GM23338 (cell line): ENCODE measurements at regions not wholly inside any gene's neighbourhood (a gene's known extent, or its start where the extent isn't known, plus 50 kb on each side); places are given as distances from the start of the nearest gene placed in this dataset.

Experiments used
- ATAC-seq: fragments of 200-7000 bp; cut with Tn5 transposase; 3 replicates; pipeline ENCODE4 v1.9.1; 2020
- DNase-seq: peaks from one replicate; pipeline ENCODE4 v3.0.0-alpha.2; 2015; ENCODE audit warnings: low spot score
- H2AFZ ChIP-seq: fragments of 200-600 bp; sonication (generic); 2 replicates; pipeline ENCODE4 v1.8.0; 2016; ENCODE audit warnings: antibody characterized with exemption, mild to moderate bottlenecking, moderate library complexity
- H3F3A ChIP-seq: fragments of 200-600 bp; sonication (generic); replicated peaks from 2 replicates; pipeline ENCODE4 v1.8.0; 2017; ENCODE audit warnings: antibody characterized with exemption, mixed run types, low read depth
- H3K27ac ChIP-seq: fragments of 200-600 bp; sonication (generic); 2 replicates; pipeline ENCODE4 v1.6.1; 2016; ENCODE audit warnings: low read depth
- H3K27me3 ChIP-seq: fragments of 200-600 bp; sonication (generic); 2 replicates; pipeline ENCODE4 v1.8.0; 2016; ENCODE audit warnings: mild to moderate bottlenecking, mixed run types, moderate library complexity; ENCODE audit not compliant: insufficient read depth
- H3K36me3 ChIP-seq: fragments of 200-600 bp; sonication (generic); 2 replicates; pipeline ENCODE4 v1.8.0; 2016; ENCODE audit warnings: mild to moderate bottlenecking; ENCODE audit not compliant: insufficient read depth
- H3K4me1 ChIP-seq: fragments of 200-600 bp; sonication (generic); 2 replicates; pipeline ENCODE4 v1.8.0; 2016; ENCODE audit warnings: mild to moderate bottlenecking, moderate library complexity; ENCODE audit not compliant: insufficient read depth
- H3K4me2 ChIP-seq: fragments of 200-600 bp; sonication (generic); 2 replicates; pipeline ENCODE4 v1.7.1; 2017; ENCODE audit warnings: mixed run types
- H3K4me3 ChIP-seq: fragments of 200-600 bp; sonication (generic); 2 replicates; pipeline ENCODE4 v1.6.1; 2016; ENCODE audit warnings: mixed run types
- H3K79me2 ChIP-seq: fragments of 200-600 bp; sonication (generic); replicated peaks from 2 replicates; pipeline ENCODE4 v1.8.0; 2017; ENCODE audit warnings: mild to moderate bottlenecking; ENCODE audit not compliant: insufficient read depth
- H3K9me2 ChIP-seq: fragments of 200-600 bp; sonication (generic); 2 replicates; pipeline ENCODE4 v1.8.0; 2017; ENCODE audit not compliant: insufficient read depth
- H4K20me1 ChIP-seq: fragments of 200-600 bp; sonication (generic); replicated peaks from 2 replicates; pipeline ENCODE4 v1.8.0; 2017; ENCODE audit warnings: mild to moderate bottlenecking; ENCODE audit not compliant: insufficient read depth
- H3K27ac Mint-ChIP-seq: 2 replicates; pipeline ENCODE4 v1.8.0; 2020; ENCODE audit warnings: inconsistent platforms, mild to moderate bottlenecking, moderate library complexity, mixed read lengths
- H3K27me3 Mint-ChIP-seq: 3 replicates; pipeline ENCODE4 v1.8.0; 2022; ENCODE audit warnings: low read depth, mild to moderate bottlenecking, moderate library complexity, mixed read lengths, inconsistent platforms; ENCODE audit not compliant: insufficient read depth, poor library complexity
- H3K36me3 Mint-ChIP-seq: 3 replicates; pipeline ENCODE4 v1.8.0; 2021; ENCODE audit warnings: low read depth, mild to moderate bottlenecking, inconsistent platforms, moderate library complexity, mixed read lengths
- H3K4me1 Mint-ChIP-seq: 3 replicates; pipeline ENCODE4 v1.8.0; 2020; ENCODE audit warnings: mild to moderate bottlenecking, inconsistent platforms, mixed read lengths
- H3K4me3 Mint-ChIP-seq: 3 replicates; pipeline ENCODE4 v1.8.0; 2021; ENCODE audit warnings: moderate library complexity, mild to moderate bottlenecking, inconsistent platforms, mixed read lengths
- H3K9me3 Mint-ChIP-seq: 3 replicates; pipeline ENCODE4 v1.8.0; 2020; ENCODE audit warnings: moderate library complexity, mild to moderate bottlenecking, inconsistent platforms, mixed read lengths
- CREB1 ChIP-seq: fragments of 250-450 bp; sonication (Bioruptor Pico); IDR thresholded peaks from 2 replicates; pipeline ENCODE4 v1.5.0; 2020; ENCODE audit warnings: low read depth, mild to moderate bottlenecking, moderate library complexity
- CTCF ChIP-seq, 2 experiments: fragments of 200-600 bp in 1 of 2; sonication (generic) in 1 of 2; conservative IDR thresholded peaks; 2 replicates each; pipeline versions ENCODE4 v1.5.1 to v1.6.1; 2016 to 2017; ENCODE audit warnings: antibody characterized with exemption in 2 of 2, low read depth in 2 of 2, mild to moderate bottlenecking in 2 of 2, moderate library complexity in 1 of 2
- ETS1 ChIP-seq: IDR thresholded peaks from 2 replicates; pipeline ENCODE4 v1.6.1; 2016; ENCODE audit warnings: antibody characterized with exemption
- EZH2 ChIP-seq: fragments of 200-600 bp; sonication (generic); IDR thresholded peaks from one replicate; pipeline ENCODE4 v1.8.0; 2017; ENCODE audit warnings: antibody characterized with exemption, mild to moderate bottlenecking, low read depth; ENCODE audit not compliant: unreplicated experiment
- EZH2phosphoT487 ChIP-seq: fragments of 200-600 bp; sonication (generic); IDR thresholded peaks from one replicate; pipeline ENCODE4 v1.8.1; 2018; ENCODE audit warnings: antibody characterized with exemption; ENCODE audit not compliant: unreplicated experiment
- JUNB ChIP-seq: IDR thresholded peaks from one replicate; pipeline ENCODE4 v1.6.1; 2016; ENCODE audit warnings: antibody characterized with exemption; ENCODE audit not compliant: unreplicated experiment
- NANOG ChIP-seq: IDR thresholded peaks from 2 replicates; pipeline ENCODE4 v1.6.1; 2016; ENCODE audit warnings: antibody characterized with exemption, borderline replicate concordance
- POLR2AphosphoS5 ChIP-seq: IDR thresholded peaks from 2 replicates; pipeline ENCODE4 v1.6.1; 2016; ENCODE audit warnings: antibody characterized with exemption, low read depth
- STAT1 ChIP-seq: IDR thresholded peaks from one replicate; pipeline ENCODE4 v1.6.1; 2016; ENCODE audit warnings: antibody characterized with exemption; ENCODE audit not compliant: unreplicated experiment
- ZNF114 ChIP-seq: fragments of 250-450 bp; sonication (Bioruptor Pico); IDR thresholded peaks from 2 replicates; pipeline ENCODE4 v1.5.0; 2020; ENCODE audit warnings: mild to moderate bottlenecking, moderate library complexity
- ZNF331 ChIP-seq: fragments of 250-450 bp; sonication (Bioruptor Pico); IDR thresholded peaks from 2 replicates; pipeline ENCODE4 v1.5.0; 2020; ENCODE audit warnings: low read depth, mild to moderate bottlenecking, moderate library complexity
- ZNF462 ChIP-seq: fragments of 250-450 bp; sonication (Bioruptor Pico); IDR thresholded peaks from 2 replicates; pipeline ENCODE4 v1.5.0; 2020; ENCODE audit warnings: mild to moderate bottlenecking, moderate library complexity
- TF ChIP-seq, protein P1 (sequence below): IDR thresholded peaks from one replicate; pipeline ENCODE4 v1.6.1; 2018; ENCODE audit warnings: antibody characterized with exemption; ENCODE audit not compliant: unreplicated experiment

DNA sequence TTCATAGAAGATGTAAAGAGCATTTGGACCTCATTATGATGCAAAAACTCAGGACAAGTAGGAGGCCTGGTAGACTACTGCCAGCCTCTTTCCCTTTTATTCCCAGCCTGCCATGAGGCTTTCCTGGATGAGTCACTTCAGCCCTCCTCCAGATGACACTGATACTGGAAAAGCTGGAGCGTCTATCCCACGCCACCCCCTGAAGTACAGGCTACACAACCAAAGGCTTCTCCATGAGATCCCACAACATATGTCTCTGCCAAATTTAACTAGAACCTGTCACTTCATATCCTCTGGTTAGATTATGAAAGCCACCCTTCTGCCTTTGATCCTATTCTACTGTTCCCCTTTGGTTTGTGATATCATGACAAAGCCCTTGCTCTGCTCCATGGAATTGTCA lies 56.1 kb upstream of the CPNE4 start:
- Mint-ChIP-seq H3K36me3 (no peaks in the 10 kb centered on the region), H3K9me3 (no peaks in the 10 kb centered on the region), H3K27me3 (peaks cover 2% of the 10 kb centered on the region), H3K4me1 (no peaks in the 10 kb centered on the region), H3K27ac (no peak overlapping the region), H3K4me3 (no peak overlapping the region)
- Histone ChIP-seq H3K79me2 (no peaks in the 10 kb centered on the region), H3F3A (no peaks in the 10 kb centered on the region), H4K20me1 (no peaks in the 10 kb centered on the region), H3K4me3 (no peak overlapping the region), H3K4me1 (no peaks in the 10 kb centered on the region), H3K27me3 (no peaks in the 10 kb centered on the region), H3K36me3 (no peaks in the 10 kb centered on the region), H2AFZ (no peak overlapping the region), H3K9me2 (no peaks in the 10 kb centered on the region), H3K27ac (no peak overlapping the region), H3K4me2 (no peak overlapping the region)
- no peak for TF ChIP-seq CREB1 (CRISPR knock-in tag)
- no peak for TF ChIP-seq EZH2
- TF ChIP-seq JUNB, result no peak
- TF ChIP-seq STAT1, result no peak
- TF ChIP-seq CTCF (conservative IDR thresholded peaks at IDR 0.05; ENCODE audit: low read depth in 2 of 2), result no peak
- TF ChIP-seq EZH2phosphoT487, result no peak
- no peak for TF ChIP-seq POLR2AphosphoS5
- TF ChIP-seq NANOG, result no peak
- no peak for TF ChIP-seq ZNF114
- TF ChIP-seq, protein P1, sequence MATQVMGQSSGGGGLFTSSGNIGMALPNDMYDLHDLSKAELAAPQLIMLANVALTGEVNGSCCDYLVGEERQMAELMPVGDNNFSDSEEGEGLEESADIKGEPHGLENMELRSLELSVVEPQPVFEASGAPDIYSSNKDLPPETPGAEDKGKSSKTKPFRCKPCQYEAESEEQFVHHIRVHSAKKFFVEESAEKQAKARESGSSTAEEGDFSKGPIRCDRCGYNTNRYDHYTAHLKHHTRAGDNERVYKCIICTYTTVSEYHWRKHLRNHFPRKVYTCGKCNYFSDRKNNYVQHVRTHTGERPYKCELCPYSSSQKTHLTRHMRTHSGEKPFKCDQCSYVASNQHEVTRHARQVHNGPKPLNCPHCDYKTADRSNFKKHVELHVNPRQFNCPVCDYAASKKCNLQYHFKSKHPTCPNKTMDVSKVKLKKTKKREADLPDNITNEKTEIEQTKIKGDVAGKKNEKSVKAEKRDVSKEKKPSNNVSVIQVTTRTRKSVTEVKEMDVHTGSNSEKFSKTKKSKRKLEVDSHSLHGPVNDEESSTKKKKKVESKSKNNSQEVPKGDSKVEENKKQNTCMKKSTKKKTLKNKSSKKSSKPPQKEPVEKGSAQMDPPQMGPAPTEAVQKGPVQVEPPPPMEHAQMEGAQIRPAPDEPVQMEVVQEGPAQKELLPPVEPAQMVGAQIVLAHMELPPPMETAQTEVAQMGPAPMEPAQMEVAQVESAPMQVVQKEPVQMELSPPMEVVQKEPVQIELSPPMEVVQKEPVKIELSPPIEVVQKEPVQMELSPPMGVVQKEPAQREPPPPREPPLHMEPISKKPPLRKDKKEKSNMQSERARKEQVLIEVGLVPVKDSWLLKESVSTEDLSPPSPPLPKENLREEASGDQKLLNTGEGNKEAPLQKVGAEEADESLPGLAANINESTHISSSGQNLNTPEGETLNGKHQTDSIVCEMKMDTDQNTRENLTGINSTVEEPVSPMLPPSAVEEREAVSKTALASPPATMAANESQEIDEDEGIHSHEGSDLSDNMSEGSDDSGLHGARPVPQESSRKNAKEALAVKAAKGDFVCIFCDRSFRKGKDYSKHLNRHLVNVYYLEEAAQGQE, result no peak
- TF ChIP-seq ZNF331 (CRISPR knock-in tag), result no peak
- no peak for TF ChIP-seq ZNF462 (CRISPR knock-in tag)
- TF ChIP-seq ETS1, result no peak
- DNase-seq (no peak), ATAC-seq (no peak)
